GM12878 (cell line): ENCODE measurements at regions not wholly inside any gene's neighbourhood (a gene's known extent, or its start where the extent isn't known, plus 50 kb on each side); places are given as distances from the start of the nearest gene placed in this dataset.

ENCODE experiments used
- ATAC-seq: fragments of 200-7000 bp; cut with Tn5 transposase; 3 replicates; pipeline ENCODE4 v1.9.1; 2020; ENCODE audit warnings: mild to moderate bottlenecking, moderate library complexity
- BruUV-seq: library from RNA; stranded (reverse); fragments of 400-500 nt; replicated peaks from 2 replicates; lab custom pipeline; 2021; lab: Mats Ljungman, UMichigan
- CTCF ChIA-PET: fragments of 300-600 bp; sonication (Branson Sonifier 250); formaldehyde crosslinking; extraction: SDS; loops from one replicate; lab custom pipeline; 2021; ENCODE audit warnings: inconsistent platforms; lab: Yijun Ruan, JAX
- POLR2A ChIA-PET: fragments of 350-600 bp; formaldehyde crosslinking; extraction: SDS; loops from one replicate; lab custom pipeline; 2021; ENCODE audit warnings: inconsistent platforms; lab: Charles Lee
- RAD21 ChIA-PET: fragments of 300-600 bp; sonication (Branson Sonifier 250); formaldehyde crosslinking; loops from one replicate; lab custom pipeline; 2023; ENCODE audit warnings: antibody characterized with exemption; ENCODE audit not compliant: unreplicated experiment; lab: Charles Lee
- SMC1A ChIA-PET: fragments of 300-600 bp; sonication (Branson Sonifier 250); formaldehyde crosslinking; loops from one replicate; lab custom pipeline; 2023; ENCODE audit not compliant: unreplicated experiment, uncharacterized antibody; lab: Charles Lee
- DNase-seq: peaks from one replicate; pipeline ENCODE4 v3.0.0-alpha.2; 2011; ENCODE audit warnings: low read depth, low spot score
- FAIRE-seq: peaks from 3 replicates; lab custom pipeline; 2011; peaks lifted over from hg19 to GRCh38; lab: Jason Lieb, UNC
- H2AFZ ChIP-seq: 2 replicates; pipeline ENCODE4 v1.6.0; 2011; ENCODE audit warnings: low read depth, low read length, control low read depth; ENCODE audit not compliant: control insufficient read depth
- H3K27ac ChIP-seq: 2 replicates; pipeline ENCODE4 v1.5.1; 2011; ENCODE audit warnings: control low read depth; ENCODE audit not compliant: control insufficient read depth, insufficient read depth
- H3K27me3 ChIP-seq, 2 experiments: replicated peaks in 1 of 2; 2 replicates each; pipeline versions ENCODE4 v1.6.0 to v1.6.1; 2011; ENCODE audit warnings: low read length in 1 of 2; ENCODE audit not compliant: control insufficient read depth in 2 of 2, insufficient read depth in 2 of 2
- H3K36me3 ChIP-seq, 2 experiments: 2 replicates each; pipeline ENCODE4 v1.5.1; 2011; ENCODE audit warnings: low read length in 1 of 2; ENCODE audit not compliant: control insufficient read depth in 2 of 2, insufficient read depth in 2 of 2
- H3K4me1 ChIP-seq: 2 replicates; pipeline ENCODE4 v1.6.1; 2011; ENCODE audit warnings: mild to moderate bottlenecking, low read length, moderate library complexity, mixed read lengths; ENCODE audit not compliant: control insufficient read depth, insufficient read depth
- H3K4me2 ChIP-seq: 2 replicates; pipeline ENCODE4 v1.6.0; 2011; ENCODE audit warnings: control low read depth; ENCODE audit not compliant: control insufficient read depth, insufficient read depth
- H3K4me3 ChIP-seq: fragments of 200-600 bp; sonication (generic); 2 replicates; pipeline ENCODE4 v1.5.1; 2016
- H3K79me2 ChIP-seq: 2 replicates; pipeline ENCODE4 v1.6.0; 2011; ENCODE audit warnings: low read length; ENCODE audit not compliant: control insufficient read depth, insufficient read depth
- H3K9ac ChIP-seq: 2 replicates; pipeline ENCODE4 v1.8.0; 2011; ENCODE audit warnings: low read length, control low read depth, mixed read lengths; ENCODE audit not compliant: control insufficient read depth, insufficient read depth
- H3K9me3 ChIP-seq: replicated peaks from 3 replicates; pipeline ENCODE4 v1.5.1; 2011; ENCODE audit warnings: mild to moderate bottlenecking, low read length; ENCODE audit not compliant: control insufficient read depth, insufficient read depth
- H4K20me1 ChIP-seq: 2 replicates; pipeline ENCODE4 v1.6.0; 2011; ENCODE audit not compliant: control insufficient read depth, insufficient read depth
- BRCA1 ChIP-seq: IDR thresholded peaks from 2 replicates; pipeline ENCODE4 v1.6.1; 2011; ENCODE audit warnings: low read depth, low read length, improper control_type of control experiment
- CEBPB ChIP-seq, 2 experiments: fragments of 150-350 bp in 1 of 2; IDR thresholded peaks; 2 replicates each; pipeline ENCODE4 v1.6.1; 2012 to 2014; ENCODE audit warnings: low read depth in 2 of 2, low read length in 2 of 2, borderline replicate concordance in 1 of 2, inconsistent platforms in 1 of 2
- FOXM1 ChIP-seq: IDR thresholded peaks from 2 replicates; pipeline ENCODE4 v1.6.1; 2012; ENCODE audit warnings: low read depth, mild to moderate bottlenecking, inconsistent platforms, low read length, moderate library complexity
- HCFC1 ChIP-seq: fragments of 150-350 bp; IDR thresholded peaks from 2 replicates; pipeline ENCODE4 v1.6.1; 2014; ENCODE audit warnings: low read length
- KDM1A ChIP-seq: fragments of 200-600 bp; sonication (generic); IDR thresholded peaks from 2 replicates; pipeline ENCODE4 v1.6.1; 2016; ENCODE audit warnings: borderline replicate concordance
- MEF2B ChIP-seq: fragments of 450-650 bp; IDR thresholded peaks from 2 replicates; pipeline ENCODE4 v1.6.1; 2018; ENCODE audit warnings: mild to moderate bottlenecking, moderate library complexity; ENCODE audit not compliant: partially characterized antibody, poor library complexity, severe bottlenecking
- PAX5 ChIP-seq: IDR thresholded peaks from 2 replicates; pipeline ENCODE4 v1.6.1; 2011; ENCODE audit warnings: low read depth, low read length, borderline replicate concordance
- SREBF1 ChIP-seq: IDR thresholded peaks from 2 replicates; pipeline ENCODE4 v1.6.1; 2012; ENCODE audit warnings: mild to moderate bottlenecking, low read length
- SRF ChIP-seq, 2 experiments: IDR thresholded peaks; 2 replicates each; pipeline ENCODE4 v1.6.1; 2011; ENCODE audit warnings: low read depth in 2 of 2, low read length in 2 of 2, mild to moderate bottlenecking in 1 of 2, moderate library complexity in 1 of 2
- SUZ12 ChIP-seq: fragments of 200-600 bp; sonication (generic); IDR thresholded peaks from one replicate; pipeline ENCODE4 v1.6.1; 2018; ENCODE audit warnings: antibody characterized with exemption, mild to moderate bottlenecking; ENCODE audit not compliant: unreplicated experiment
- TCF3 ChIP-seq: IDR thresholded peaks from 2 replicates; pipeline ENCODE4 v1.6.1; 2012; ENCODE audit warnings: low read depth, mild to moderate bottlenecking, low read length, borderline replicate concordance; ENCODE audit not compliant: insufficient read depth
- ZNF384 ChIP-seq: IDR thresholded peaks from 2 replicates; pipeline ENCODE4 v1.6.1; 2012; ENCODE audit warnings: low read depth, mild to moderate bottlenecking, low read length, improper control_type of control experiment, borderline replicate concordance
- WGBS: methylation state at CpG from one replicate; pipeline ENCODE4 v1.1.6; 2016; ENCODE audit warnings: low lambda C conversion rate; ENCODE audit not compliant: insufficient replicate concordance, insufficient coverage; ENCODE audit errors: missing lambda C conversion rate; 5-methylcytosine and 5-hydroxymethylcytosine counted together
- in situ Hi-C: fragments of 300-500 bp; cut with MboI; formaldehyde crosslinking; loops from 9 replicates; pipeline ENCODE4 v1.14.3; 2018; ENCODE audit warnings: mixed read lengths
- intact Hi-C: fragments of 100-400 bp; cut with micrococcal nuclease; formaldehyde crosslinking; loops from one replicate; pipeline ENCODE4 v1.14.2; 2022; ENCODE audit not compliant: unreplicated experiment
- TF ChIP-seq, protein P1 (sequence below): IDR thresholded peaks from 2 replicates; pipeline ENCODE4 v1.6.1; 2012; ENCODE audit warnings: mild to moderate bottlenecking, low read depth, low read length
- TF ChIP-seq, protein P2 (sequence below): fragments of 450-650 bp; IDR thresholded peaks from 2 replicates; pipeline ENCODE4 v1.6.1; 2017; ENCODE audit warnings: low read depth, mild to moderate bottlenecking, moderate library complexity
- TF ChIP-seq, protein P3 (sequence below): IDR thresholded peaks from 2 replicates; pipeline ENCODE4 v1.6.1; 2012; ENCODE audit warnings: low read depth, low read length, improper control_type of control experiment

- TF ChIP-seq, protein P1, sequence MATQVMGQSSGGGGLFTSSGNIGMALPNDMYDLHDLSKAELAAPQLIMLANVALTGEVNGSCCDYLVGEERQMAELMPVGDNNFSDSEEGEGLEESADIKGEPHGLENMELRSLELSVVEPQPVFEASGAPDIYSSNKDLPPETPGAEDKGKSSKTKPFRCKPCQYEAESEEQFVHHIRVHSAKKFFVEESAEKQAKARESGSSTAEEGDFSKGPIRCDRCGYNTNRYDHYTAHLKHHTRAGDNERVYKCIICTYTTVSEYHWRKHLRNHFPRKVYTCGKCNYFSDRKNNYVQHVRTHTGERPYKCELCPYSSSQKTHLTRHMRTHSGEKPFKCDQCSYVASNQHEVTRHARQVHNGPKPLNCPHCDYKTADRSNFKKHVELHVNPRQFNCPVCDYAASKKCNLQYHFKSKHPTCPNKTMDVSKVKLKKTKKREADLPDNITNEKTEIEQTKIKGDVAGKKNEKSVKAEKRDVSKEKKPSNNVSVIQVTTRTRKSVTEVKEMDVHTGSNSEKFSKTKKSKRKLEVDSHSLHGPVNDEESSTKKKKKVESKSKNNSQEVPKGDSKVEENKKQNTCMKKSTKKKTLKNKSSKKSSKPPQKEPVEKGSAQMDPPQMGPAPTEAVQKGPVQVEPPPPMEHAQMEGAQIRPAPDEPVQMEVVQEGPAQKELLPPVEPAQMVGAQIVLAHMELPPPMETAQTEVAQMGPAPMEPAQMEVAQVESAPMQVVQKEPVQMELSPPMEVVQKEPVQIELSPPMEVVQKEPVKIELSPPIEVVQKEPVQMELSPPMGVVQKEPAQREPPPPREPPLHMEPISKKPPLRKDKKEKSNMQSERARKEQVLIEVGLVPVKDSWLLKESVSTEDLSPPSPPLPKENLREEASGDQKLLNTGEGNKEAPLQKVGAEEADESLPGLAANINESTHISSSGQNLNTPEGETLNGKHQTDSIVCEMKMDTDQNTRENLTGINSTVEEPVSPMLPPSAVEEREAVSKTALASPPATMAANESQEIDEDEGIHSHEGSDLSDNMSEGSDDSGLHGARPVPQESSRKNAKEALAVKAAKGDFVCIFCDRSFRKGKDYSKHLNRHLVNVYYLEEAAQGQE: no peak
- no peak for TF ChIP-seq HCFC1
- TF ChIP-seq, all 136 proteins: peak for 0
Measured at GRCh38 chr14:39861696-39862095, 429.5 kb upstream of the FBXO33 start (continued).

DNA sequence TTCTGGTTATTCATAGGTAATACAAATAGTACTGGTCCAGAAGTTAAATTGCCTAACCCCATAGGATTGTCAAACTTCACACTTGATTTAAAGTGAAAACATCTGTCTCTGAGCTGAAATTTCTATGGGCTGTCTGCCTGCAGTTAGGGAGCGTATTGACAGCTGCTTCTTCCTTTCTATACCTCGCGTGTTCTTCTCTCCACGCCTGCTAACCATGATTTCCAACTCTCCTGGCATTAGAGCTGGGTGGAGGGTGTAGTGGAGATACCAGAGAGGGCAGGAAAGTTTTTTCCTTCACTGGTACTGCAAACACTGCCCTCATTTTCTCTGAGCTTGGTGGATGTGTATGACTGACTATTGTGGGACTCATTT is 429.0 kb upstream of the FBXO33 start:
- BruUV-seq: no TSS peak
- H3K9me3 ChIP-seq: no peaks in the 10 kb centered on the region
- intact Hi-C loops: no loop called here
- H3K27me3 ChIP-seq: no peaks in the 10 kb centered on the region
- no peak overlapping the region for H3K9ac ChIP-seq
- SMC1A ChIA-PET: interaction anchor here (0.8 to 1.6 kb wide), 2 partner anchors 15 to 17 kb away, joined by 3 to 6 read pairs; no protein-coding TSS in a partner anchor
- H3K4me1 ChIP-seq: no peaks in the 10 kb centered on the region
- RAD21 ChIA-PET: interaction anchor here (1.3 kb wide), 1 partner anchor 280 kb away, joined by 3 read pairs; no protein-coding TSS in a partner anchor
- in situ Hi-C loops: no loop called here
- no peak overlapping the region for H3K27ac ChIP-seq
- no peaks in the 10 kb centered on the region for H3K36me3 ChIP-seq
- H4K20me1 ChIP-seq: no peaks in the 10 kb centered on the region
- CTCF ChIA-PET: interaction anchor here (1.5 kb wide), 1 partner anchor 28 kb away, joined by 3 read pairs; no protein-coding TSS in a partner anchor
- POLR2A ChIA-PET: no interaction called here
- H3K4me2 ChIP-seq: no peak overlapping the region
- 49% methylated on average over 4 of the region's 4 CpGs for WGBS
- H3K79me2 ChIP-seq: no peaks in the 10 kb centered on the region
- H2AFZ ChIP-seq: no peak overlapping the region
- no peak for DNase-seq
- ATAC-seq: no peak
- TF ChIP-seq SUZ12 (no peak), TCF3 (no peak), PAX5 (no peak), ZNF384 (no peak), HCFC1 (no peak), SREBF1 (no peak), FOXM1 (no peak), BRCA1 (no peak), CEBPB (IDR thresholded peaks at IDR 0.05; ENCODE audit: borderline replicate concordance in 1 of 2, low read depth in 2 of 2, low read length in 2 of 2) (no peak), KDM1A (no peak), SRF (IDR thresholded peaks at IDR 0.05; ENCODE audit: low read depth in 2 of 2, low read length in 2 of 2) (no peak), MEF2B (no peak)
- TF ChIP-seq, protein P2, sequence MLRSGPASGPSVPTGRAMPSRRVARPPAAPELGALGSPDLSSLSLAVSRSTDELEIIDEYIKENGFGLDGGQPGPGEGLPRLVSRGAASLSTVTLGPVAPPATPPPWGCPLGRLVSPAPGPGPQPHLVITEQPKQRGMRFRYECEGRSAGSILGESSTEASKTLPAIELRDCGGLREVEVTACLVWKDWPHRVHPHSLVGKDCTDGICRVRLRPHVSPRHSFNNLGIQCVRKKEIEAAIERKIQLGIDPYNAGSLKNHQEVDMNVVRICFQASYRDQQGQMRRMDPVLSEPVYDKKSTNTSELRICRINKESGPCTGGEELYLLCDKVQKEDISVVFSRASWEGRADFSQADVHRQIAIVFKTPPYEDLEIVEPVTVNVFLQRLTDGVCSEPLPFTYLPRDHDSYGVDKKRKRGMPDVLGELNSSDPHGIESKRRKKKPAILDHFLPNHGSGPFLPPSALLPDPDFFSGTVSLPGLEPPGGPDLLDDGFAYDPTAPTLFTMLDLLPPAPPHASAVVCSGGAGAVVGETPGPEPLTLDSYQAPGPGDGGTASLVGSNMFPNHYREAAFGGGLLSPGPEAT: no peak
- TF ChIP-seq, protein P3, sequence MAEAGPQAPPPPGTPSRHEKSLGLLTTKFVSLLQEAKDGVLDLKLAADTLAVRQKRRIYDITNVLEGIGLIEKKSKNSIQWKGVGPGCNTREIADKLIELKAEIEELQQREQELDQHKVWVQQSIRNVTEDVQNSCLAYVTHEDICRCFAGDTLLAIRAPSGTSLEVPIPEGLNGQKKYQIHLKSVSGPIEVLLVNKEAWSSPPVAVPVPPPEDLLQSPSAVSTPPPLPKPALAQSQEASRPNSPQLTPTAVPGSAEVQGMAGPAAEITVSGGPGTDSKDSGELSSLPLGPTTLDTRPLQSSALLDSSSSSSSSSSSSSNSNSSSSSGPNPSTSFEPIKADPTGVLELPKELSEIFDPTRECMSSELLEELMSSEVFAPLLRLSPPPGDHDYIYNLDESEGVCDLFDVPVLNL: no peak
- H3K4me3 ChIP-seq: no peak overlapping the region
- FAIRE-seq: no peak
